HCT116 (cell line): ENCODE measurements at regions not wholly inside any gene's neighbourhood (a gene's known extent, or its start where the extent isn't known, plus 50 kb on each side); places are given as distances from the start of the nearest gene placed in this dataset.

Source experiments
- ATAC-seq: fragments of 200-7000 bp; cut with Tn5 transposase; 2 replicates; pipeline ENCODE4 v1.9.1; 2020; ENCODE audit warnings: mild to moderate bottlenecking, moderate library complexity
- BruUV-seq: library from RNA; stranded (reverse); fragments of 400-500 nt; replicated peaks from 2 replicates; lab custom pipeline; 2021; lab: Mats Ljungman, UMichigan
- CTCF ChIA-PET: fragments of 300-600 bp; sonication (Branson Sonifier 250); formaldehyde crosslinking; loops from one replicate; lab custom pipeline; 2021; ENCODE audit warnings: antibody characterized with exemption; lab: Charles Lee
- POLR2A ChIA-PET: fragments of 300-600, 350-600 bp; sonication (Branson Sonifier 250); formaldehyde crosslinking; loops from one replicate; lab custom pipeline; 2021; ENCODE audit warnings: antibody characterized with exemption; lab: Charles Lee
- RAD21 ChIA-PET, 2 experiments: fragments of 300-600 bp; sonication (Branson Sonifier 250); formaldehyde crosslinking; loops; one replicate each; lab custom pipeline; 2023; ENCODE audit warnings: low total read pairs in 2 of 2; ENCODE audit not compliant: uncharacterized antibody in 2 of 2, unreplicated experiment in 2 of 2, low non-redundant PET in 1 of 2; lab: Charles Lee
- DNase-seq: peaks from one replicate; pipeline ENCODE4 v3.0.0-alpha.2; 2010; ENCODE audit warnings: low read depth, low spot score
- H2AFZ ChIP-seq: fragments of 200-600 bp; shearing (Covaris generic), sonication (generic); 2 replicates; pipeline ENCODE4 v1.6.1; 2017; ENCODE audit warnings: low read depth, mixed run types, mixed read lengths, antibody characterized with exemption, low read length; ENCODE audit not compliant: poor library complexity, severe bottlenecking
- H3K27ac ChIP-seq: 2 replicates; pipeline ENCODE4 v1.5.1; 2012; ENCODE audit warnings: low read depth, low read length
- H3K27me3 ChIP-seq: fragments of 200-600 bp; sonication (generic); 2 replicates; pipeline ENCODE4 v1.6.1; 2016; ENCODE audit warnings: mixed run types, low read length, mixed read lengths; ENCODE audit not compliant: insufficient read depth
- H3K36me3 ChIP-seq, 2 experiments: fragments of 200-500 bp in 1 of 2; fragments of 200-600 bp in 1 of 2; sonication (Bioruptor generic) in 1 of 2; sonication (generic) in 1 of 2; 2 replicates each; pipeline versions ENCODE4 v1.5.1 to v1.6.1; 2014 to 2016; ENCODE audit warnings: low read length in 2 of 2, inconsistent platforms in 1 of 2, mixed read lengths in 1 of 2, mixed run types in 1 of 2; ENCODE audit not compliant: insufficient read depth in 2 of 2, control insufficient read depth in 1 of 2
- H3K4me1 ChIP-seq, 2 experiments: fragments of 200-600 bp in 1 of 2; sonication (generic) in 1 of 2; 2 replicates each; pipeline versions ENCODE4 v1.5.1 to v1.6.1; 2012 to 2017; ENCODE audit warnings: low read length in 2 of 2, inconsistent platforms in 1 of 2, mild to moderate bottlenecking in 1 of 2, mixed read lengths in 1 of 2, mixed run types in 1 of 2, moderate library complexity in 1 of 2; ENCODE audit not compliant: insufficient read depth in 2 of 2, control insufficient read depth in 1 of 2
- H3K4me2 ChIP-seq: fragments of 200-600 bp; sonication (generic); 2 replicates; pipeline ENCODE4 v1.6.1; 2017; ENCODE audit warnings: mixed run types, low read length, mixed read lengths
- H3K4me3 ChIP-seq, 2 experiments: fragments of 200-600 bp in 1 of 2; sonication (generic) in 1 of 2; replicated peaks in 1 of 2; 2 replicates each; pipeline ENCODE4 v1.5.1; 2011 to 2016; ENCODE audit warnings: low read length in 2 of 2, control low read depth in 1 of 2, low read depth in 1 of 2, mild to moderate bottlenecking in 1 of 2, mixed read lengths in 1 of 2, mixed run types in 1 of 2
- H3K79me2 ChIP-seq: fragments of 200-600 bp; sonication (generic); 2 replicates; pipeline ENCODE4 v1.6.1; 2017; ENCODE audit warnings: mild to moderate bottlenecking, mixed run types, low read length, moderate library complexity, mixed read lengths; ENCODE audit not compliant: insufficient read depth
- H3K9ac ChIP-seq: fragments of 200-600 bp; sonication (generic); 2 replicates; pipeline ENCODE4 v1.6.1; 2016; ENCODE audit warnings: low read length, mixed read lengths
- H3K9me2 ChIP-seq: fragments of 200-600 bp; sonication (generic), shearing (Covaris generic); 2 replicates; pipeline ENCODE4 v1.6.1; 2017; ENCODE audit warnings: mixed run types, mild to moderate bottlenecking, moderate library complexity; ENCODE audit not compliant: insufficient read depth
- H3K9me3 ChIP-seq, 2 experiments: fragments of 200-500 bp in 1 of 2; fragments of 200-600 bp in 1 of 2; sonication (Bioruptor generic) in 1 of 2; sonication (generic) in 1 of 2; 2 replicates each; pipeline ENCODE4 v1.6.1; 2014 to 2017; ENCODE audit warnings: low read length in 2 of 2, mixed read lengths in 2 of 2, inconsistent platforms in 1 of 2, low read depth in 1 of 2, mild to moderate bottlenecking in 1 of 2, mixed run types in 1 of 2, moderate library complexity in 1 of 2; ENCODE audit not compliant: control insufficient read depth in 1 of 2, insufficient read depth in 1 of 2
- H4K20me1 ChIP-seq: fragments of 200-600 bp; sonication (generic), shearing (Covaris generic); 2 replicates; pipeline ENCODE4 v1.6.1; 2017; ENCODE audit warnings: mixed run types, mild to moderate bottlenecking, moderate library complexity; ENCODE audit not compliant: insufficient read depth
- ATF3 ChIP-seq: IDR thresholded peaks from 2 replicates; pipeline ENCODE4 v1.6.1; 2012
- CBX3 ChIP-seq: IDR thresholded peaks from 2 replicates; pipeline ENCODE4 v1.6.1; 2012; ENCODE audit warnings: low read depth
- CTCF ChIP-seq, 3 experiments: fragments of 200-600 bp in 1 of 3; sonication (generic) in 1 of 3; IDR thresholded peaks in 2 of 3; conservative IDR thresholded peaks in 1 of 3; 2 replicates each; pipeline ENCODE4 v1.5.1; 2012 to 2017; ENCODE audit warnings: low read depth in 2 of 3, low read length in 2 of 3, antibody characterized with exemption in 1 of 3, borderline replicate concordance in 1 of 3, control low read depth in 1 of 3, mild to moderate bottlenecking in 1 of 3, mixed read lengths in 1 of 3, mixed run types in 1 of 3, moderate library complexity in 1 of 3; ENCODE audit not compliant: insufficient read depth in 1 of 3
- EZH2phosphoT487 ChIP-seq: fragments of 200-600 bp; IDR thresholded peaks from 2 replicates; pipeline ENCODE4 v1.6.1; 2018; ENCODE audit warnings: antibody characterized with exemption, borderline replicate concordance
- FOSL1 ChIP-seq: IDR thresholded peaks from 2 replicates; pipeline ENCODE4 v1.6.1; 2012; ENCODE audit warnings: low read depth
- MAX ChIP-seq: IDR thresholded peaks from 2 replicates; pipeline ENCODE4 v1.6.1; 2012
- POLR2AphosphoS5 ChIP-seq: IDR thresholded peaks from 2 replicates; pipeline ENCODE4 v1.6.1; 2011; ENCODE audit warnings: mild to moderate bottlenecking, low read depth, low read length, moderate library complexity
- REST ChIP-seq: IDR thresholded peaks from 2 replicates; pipeline ENCODE4 v1.6.1; 2012; ENCODE audit warnings: low read depth
- SP1 ChIP-seq: IDR thresholded peaks from 2 replicates; pipeline ENCODE4 v1.6.1; 2012; ENCODE audit warnings: low read depth
- TCF7L2 ChIP-seq: IDR thresholded peaks from 2 replicates; pipeline ENCODE4 v1.7.0; 2011; ENCODE audit warnings: borderline replicate concordance, inconsistent platforms; ENCODE audit not compliant: insufficient read depth, insufficient read length; ENCODE audit errors: extremely low read depth
- ZBTB33 ChIP-seq: IDR thresholded peaks from 2 replicates; pipeline ENCODE4 v1.6.1; 2011; ENCODE audit warnings: mild to moderate bottlenecking, low read length, moderate library complexity; ENCODE audit not compliant: insufficient replicate concordance; ENCODE audit errors: extremely low read depth
- ZNF274 ChIP-seq: fragments of 200-500 bp; sonication (Bioruptor generic); IDR thresholded peaks from 2 replicates; pipeline ENCODE4 v1.6.1; 2014; ENCODE audit warnings: mild to moderate bottlenecking, low read depth, low read length, inconsistent platforms
- intact Hi-C: fragments of 100-400 bp; cut with micrococcal nuclease; formaldehyde crosslinking; loops from 2 replicates; pipeline ENCODE4 v1.10.0; 2022

GRCh38 chr4:155468282-155468681, 91.5 kb upstream of the MAP9 start (continued):
- TF ChIP-seq REST (no peak), FOSL1 (no peak), EZH2phosphoT487 (no peak), TCF7L2 (no peak), ZBTB33 (no peak)

DNA sequence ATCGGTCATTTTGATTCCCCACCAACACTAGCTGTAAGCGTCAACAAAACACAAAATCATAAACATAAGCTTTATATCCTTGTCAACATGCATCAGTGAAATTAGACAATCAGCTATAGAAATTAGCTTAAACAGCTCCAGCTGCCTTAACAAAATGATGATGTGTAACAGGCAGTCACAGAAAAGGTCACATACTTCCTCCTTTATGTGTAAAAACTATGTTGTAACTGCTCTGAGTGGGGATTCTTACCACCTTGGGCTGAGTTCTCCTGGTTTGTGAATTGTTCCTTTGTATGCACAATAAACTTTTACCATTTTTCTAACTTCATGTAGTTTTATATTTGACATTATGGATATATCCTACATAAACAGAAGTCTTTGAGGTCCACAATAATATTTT, 73.9 kb upstream of the MAP9 start:
- H3K27ac ChIP-seq, result no peak overlapping the region
- no peak overlapping the region for H3K4me3 ChIP-seq
- RAD21 ChIA-PET, result no interaction called here
- H3K27me3 ChIP-seq, result no peaks in the 10 kb centered on the region
- ATAC-seq (no peak), DNase-seq (no peak)
- CTCF ChIA-PET, result no interaction called here
- no peaks in the 10 kb centered on the region for H3K36me3 ChIP-seq
- H3K79me2 ChIP-seq, result no peaks in the 10 kb centered on the region
- no peaks in the 10 kb centered on the region for H4K20me1 ChIP-seq
- no TSS peak for BruUV-seq
- no peak overlapping the region for H3K4me2 ChIP-seq
- H3K9me3 ChIP-seq, result no peaks in the 10 kb centered on the region
- POLR2A ChIA-PET, result no interaction called here
- H3K4me1 ChIP-seq, result no peaks in the 10 kb centered on the region
- no peaks in the 10 kb centered on the region for H3K9me2 ChIP-seq
- intact Hi-C loops, result no loop called here
- no peak overlapping the region for H3K9ac ChIP-seq
- no peak overlapping the region for H2AFZ ChIP-seq
- TF ChIP-seq SP1, result no peak
- TF ChIP-seq CTCF (IDR thresholded peaks at IDR 0.05 in 2 of 3, conservative IDR thresholded peaks at IDR 0.05 in 1 of 3; ENCODE audit: borderline replicate concordance in 1 of 3, insufficient read depth in 1 of 3, low read depth in 2 of 3, low read length in 2 of 3), result no peak
- TF ChIP-seq REST, result no peak
- TF ChIP-seq MAX, result no peak
- TF ChIP-seq EZH2phosphoT487, result no peak
- no peak for TF ChIP-seq TCF7L2
- TF ChIP-seq POLR2AphosphoS5, result no peak
- TF ChIP-seq CBX3, result no peak
- no peak for TF ChIP-seq ATF3
- TF ChIP-seq ZNF274, result no peak
